ENCODE measurements at regions not wholly inside any gene's neighbourhood (a gene's known extent, or its start where the extent isn't known, plus 50 kb on each side); places are given as distances from the start of the nearest gene placed in this dataset.

DNA sequence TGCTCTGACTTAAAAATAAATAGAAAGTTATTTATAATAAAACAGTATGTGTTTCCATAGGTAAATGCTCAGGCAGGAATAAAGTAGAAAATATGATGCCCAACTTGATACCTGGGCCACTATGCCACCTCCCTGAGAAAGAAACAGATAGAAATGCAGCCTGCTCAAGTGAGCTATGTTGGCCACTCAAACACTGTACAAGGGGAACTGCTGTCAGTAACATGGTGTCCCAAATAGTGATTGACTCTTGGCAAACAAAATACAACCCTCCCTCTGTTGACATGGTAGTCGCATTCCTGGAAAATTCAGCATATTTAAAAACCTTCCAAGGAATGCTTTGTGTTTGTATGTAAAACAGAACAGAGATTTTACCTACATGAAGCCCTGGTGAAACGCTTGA, 66.9 kb upstream of the KCNE2 start:
- ChIA-PET POLR2A (no interaction called here), CTCF (no interaction called here)
- no peaks in the 10 kb centered on the region for H3K27me3 ChIP-seq (ENCODE audit: control insufficient read depth, insufficient read depth, low read length)
- H3K4me1 ChIP-seq (ENCODE audit: control insufficient read depth, insufficient read depth, low read length), result no peaks in the 10 kb centered on the region
- H3K27ac ChIP-seq (ENCODE audit: low read length), result no peak overlapping the region
- in situ Hi-C loops (cut with HindIII; ENCODE audit: low pct_unique_long_range_greater_than_20kb, low sequenced_read_pairs), result no loop called here
- TF ChIP-seq POLR2AphosphoS5 (IDR thresholded peaks at IDR 0.05; ENCODE audit: low read depth, low read length) (no peak), SIN3A (IDR thresholded peaks at IDR 0.05; ENCODE audit: borderline replicate concordance, insufficient read depth, low read depth, low read length) (no peak), TCF7L2 (IDR thresholded peaks at IDR 0.05; ENCODE audit: low read depth, low read length) (no peak)
- TF ChIP-seq, protein P1, sequence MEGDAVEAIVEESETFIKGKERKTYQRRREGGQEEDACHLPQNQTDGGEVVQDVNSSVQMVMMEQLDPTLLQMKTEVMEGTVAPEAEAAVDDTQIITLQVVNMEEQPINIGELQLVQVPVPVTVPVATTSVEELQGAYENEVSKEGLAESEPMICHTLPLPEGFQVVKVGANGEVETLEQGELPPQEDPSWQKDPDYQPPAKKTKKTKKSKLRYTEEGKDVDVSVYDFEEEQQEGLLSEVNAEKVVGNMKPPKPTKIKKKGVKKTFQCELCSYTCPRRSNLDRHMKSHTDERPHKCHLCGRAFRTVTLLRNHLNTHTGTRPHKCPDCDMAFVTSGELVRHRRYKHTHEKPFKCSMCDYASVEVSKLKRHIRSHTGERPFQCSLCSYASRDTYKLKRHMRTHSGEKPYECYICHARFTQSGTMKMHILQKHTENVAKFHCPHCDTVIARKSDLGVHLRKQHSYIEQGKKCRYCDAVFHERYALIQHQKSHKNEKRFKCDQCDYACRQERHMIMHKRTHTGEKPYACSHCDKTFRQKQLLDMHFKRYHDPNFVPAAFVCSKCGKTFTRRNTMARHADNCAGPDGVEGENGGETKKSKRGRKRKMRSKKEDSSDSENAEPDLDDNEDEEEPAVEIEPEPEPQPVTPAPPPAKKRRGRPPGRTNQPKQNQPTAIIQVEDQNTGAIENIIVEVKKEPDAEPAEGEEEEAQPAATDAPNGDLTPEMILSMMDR (IDR thresholded peaks at IDR 0.05), result no peak
- TF ChIP-seq, protein P2, sequence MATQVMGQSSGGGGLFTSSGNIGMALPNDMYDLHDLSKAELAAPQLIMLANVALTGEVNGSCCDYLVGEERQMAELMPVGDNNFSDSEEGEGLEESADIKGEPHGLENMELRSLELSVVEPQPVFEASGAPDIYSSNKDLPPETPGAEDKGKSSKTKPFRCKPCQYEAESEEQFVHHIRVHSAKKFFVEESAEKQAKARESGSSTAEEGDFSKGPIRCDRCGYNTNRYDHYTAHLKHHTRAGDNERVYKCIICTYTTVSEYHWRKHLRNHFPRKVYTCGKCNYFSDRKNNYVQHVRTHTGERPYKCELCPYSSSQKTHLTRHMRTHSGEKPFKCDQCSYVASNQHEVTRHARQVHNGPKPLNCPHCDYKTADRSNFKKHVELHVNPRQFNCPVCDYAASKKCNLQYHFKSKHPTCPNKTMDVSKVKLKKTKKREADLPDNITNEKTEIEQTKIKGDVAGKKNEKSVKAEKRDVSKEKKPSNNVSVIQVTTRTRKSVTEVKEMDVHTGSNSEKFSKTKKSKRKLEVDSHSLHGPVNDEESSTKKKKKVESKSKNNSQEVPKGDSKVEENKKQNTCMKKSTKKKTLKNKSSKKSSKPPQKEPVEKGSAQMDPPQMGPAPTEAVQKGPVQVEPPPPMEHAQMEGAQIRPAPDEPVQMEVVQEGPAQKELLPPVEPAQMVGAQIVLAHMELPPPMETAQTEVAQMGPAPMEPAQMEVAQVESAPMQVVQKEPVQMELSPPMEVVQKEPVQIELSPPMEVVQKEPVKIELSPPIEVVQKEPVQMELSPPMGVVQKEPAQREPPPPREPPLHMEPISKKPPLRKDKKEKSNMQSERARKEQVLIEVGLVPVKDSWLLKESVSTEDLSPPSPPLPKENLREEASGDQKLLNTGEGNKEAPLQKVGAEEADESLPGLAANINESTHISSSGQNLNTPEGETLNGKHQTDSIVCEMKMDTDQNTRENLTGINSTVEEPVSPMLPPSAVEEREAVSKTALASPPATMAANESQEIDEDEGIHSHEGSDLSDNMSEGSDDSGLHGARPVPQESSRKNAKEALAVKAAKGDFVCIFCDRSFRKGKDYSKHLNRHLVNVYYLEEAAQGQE (IDR thresholded peaks at IDR 0.05; ENCODE audit: insufficient read depth in 1 of 2, low read depth in 2 of 2, low read length in 1 of 2), result no peak
- H3K36me3 ChIP-seq (ENCODE audit: control insufficient read depth, insufficient read depth, low read length), result no peaks in the 10 kb centered on the region
- DNase-seq (ENCODE audit: low read depth, low spot score) (no peak), ATAC-seq (no peak)
- no TSS peak for BruUV-seq (replicated peaks)
- no peak overlapping the region for H3K4me3 ChIP-seq (ENCODE audit: low read depth in 2 of 2, low read length in 2 of 2)
- no peaks in the 10 kb centered on the region for H3K9me3 ChIP-seq (ENCODE audit: control insufficient read depth, insufficient read depth, low read depth, low read length)
- intact Hi-C loops (cut with micrococcal nuclease; ENCODE audit: unreplicated experiment), result no loop called here

DNA sequence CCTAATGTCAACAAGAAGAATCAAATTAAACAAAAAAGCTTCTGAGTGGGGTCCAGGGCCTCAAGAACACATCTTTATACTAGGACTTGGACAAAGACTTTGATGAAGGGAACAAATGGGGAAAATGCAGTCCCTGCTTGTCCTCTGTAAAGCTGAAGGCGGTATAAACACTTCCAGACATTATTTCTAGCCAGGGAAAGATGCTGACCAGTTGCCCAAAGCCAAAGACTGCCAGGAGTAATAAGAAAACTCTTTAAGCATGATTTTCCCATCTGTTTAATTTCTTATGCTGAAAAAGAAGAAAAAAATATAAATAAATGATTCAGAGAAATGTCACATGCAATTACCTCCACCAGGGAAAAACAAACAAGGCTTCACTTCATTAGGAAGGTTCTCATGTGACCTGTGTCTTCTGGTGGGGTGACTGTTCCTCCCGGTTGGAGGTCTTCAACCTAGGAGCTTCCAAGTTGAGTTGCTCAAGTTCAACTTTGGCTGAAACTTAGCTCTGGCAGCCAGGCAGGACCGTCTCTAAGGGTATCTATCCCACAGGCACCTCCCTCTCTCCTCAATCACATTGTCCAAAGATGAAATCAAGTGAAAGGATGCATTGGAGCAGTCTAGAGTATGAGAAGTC, 65.2 kb upstream of the KCNE2 start:
- TF ChIP-seq SIN3A (IDR thresholded peaks at IDR 0.05; ENCODE audit: borderline replicate concordance, insufficient read depth, low read depth, low read length) (no peak), POLR2AphosphoS5 (IDR thresholded peaks at IDR 0.05; ENCODE audit: low read depth, low read length) (no peak), TCF7L2 (IDR thresholded peaks at IDR 0.05; ENCODE audit: low read depth, low read length) (no peak)
- TF ChIP-seq, protein P2 (IDR thresholded peaks at IDR 0.05; ENCODE audit: insufficient read depth in 1 of 2, low read depth in 2 of 2, low read length in 1 of 2), result no peak
- TF ChIP-seq, protein P1 (IDR thresholded peaks at IDR 0.05), result no peak
- intact Hi-C loops (cut with micrococcal nuclease; ENCODE audit: unreplicated experiment) (no loop called here), in situ Hi-C loops (cut with HindIII; ENCODE audit: low pct_unique_long_range_greater_than_20kb, low sequenced_read_pairs) (no loop called here)
- BruUV-seq (replicated peaks), result no TSS peak
- H3K27ac ChIP-seq (ENCODE audit: low read length), result no peak overlapping the region
- DNase-seq (ENCODE audit: low read depth, low spot score), result no peak
- H3K4me1 ChIP-seq (ENCODE audit: control insufficient read depth, insufficient read depth, low read length), result no peaks in the 10 kb centered on the region
- POLR2A ChIA-PET, result no interaction called here
- H3K36me3 ChIP-seq (ENCODE audit: control insufficient read depth, insufficient read depth, low read length), result no peaks in the 10 kb centered on the region
- no peaks in the 10 kb centered on the region for H3K9me3 ChIP-seq (ENCODE audit: control insufficient read depth, insufficient read depth, low read depth, low read length)
- ATAC-seq, result no peak
- CTCF ChIA-PET, result no interaction called here
- H3K27me3 ChIP-seq (ENCODE audit: control insufficient read depth, insufficient read depth, low read length), result no peaks in the 10 kb centered on the region
- no peak overlapping the region for H3K4me3 ChIP-seq (ENCODE audit: low read depth in 2 of 2, low read length in 2 of 2)

Data from Panc1 (cell line).